GM18519 (cell line): ENCODE measurements at regions not wholly inside any gene's neighbourhood (a gene's known extent, or its start where the extent isn't known, plus 50 kb on each side); places are given as distances from the start of the nearest gene placed in this dataset.
"Not testable (repeated sequence)": the region's sequence is repeated elsewhere in the genome, so short reads cannot be mapped to it uniquely, and the experiment has no call there.

Source experiments
- ATAC-seq: cut with Tn5 transposase; IDR thresholded peaks from one replicate; pipeline ENCODE4 v1.9.1; 2021; ENCODE audit warnings: mild to moderate bottlenecking, moderate library complexity; ENCODE audit not compliant: unreplicated experiment, low FRiP score

- ATAC-seq = no peak
Observed at GRCh38 chr16:46519063-46519462, 102.1 kb downstream of the SHCBP1 start.

- ATAC-seq = no peak
Observed at GRCh38 chr16:46496701-46497100, 124.5 kb downstream of the SHCBP1 start.

DNA sequence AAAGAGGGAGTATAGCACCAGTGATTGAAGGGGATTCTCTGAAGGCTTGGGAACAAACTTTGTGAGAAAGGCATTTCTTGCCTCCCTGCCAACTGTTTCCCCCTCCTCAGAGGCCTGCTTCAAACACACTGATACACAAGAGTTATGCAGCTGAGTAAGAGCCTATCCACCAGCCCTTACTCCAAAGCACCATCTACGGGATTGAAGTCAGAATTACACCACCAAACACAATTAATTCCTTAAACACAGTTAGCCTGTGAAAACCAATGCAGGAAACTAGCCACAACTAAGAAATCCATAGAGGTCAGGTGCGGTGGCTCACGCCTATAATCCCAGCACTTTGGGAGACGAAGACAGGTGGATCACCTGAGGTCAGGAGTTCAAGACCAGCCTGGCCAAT lies 138.3 kb downstream of the SHCBP1 start:
- no peak for ATAC-seq

DNA sequence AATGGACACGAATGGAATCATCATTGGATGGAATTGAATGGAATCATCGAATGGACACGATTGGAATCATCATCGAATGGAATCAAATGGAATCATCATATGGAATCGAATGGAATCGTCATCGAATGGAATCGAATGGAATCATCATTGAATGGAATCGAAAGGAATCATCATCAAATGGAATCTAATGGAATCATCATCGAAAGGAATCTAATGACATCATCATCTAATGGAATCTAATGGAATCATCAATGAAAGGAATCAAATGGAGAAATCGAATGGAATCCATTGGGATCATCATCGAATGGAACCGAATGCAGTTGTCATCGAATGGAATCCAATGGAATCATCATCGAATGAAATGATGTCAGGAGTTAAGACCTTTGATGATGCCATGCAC lies 154.9 kb downstream of the SHCBP1 start:
- ATAC-seq = no peak

- ATAC-seq = not testable (repeated sequence)
Observed at GRCh38 chr16:46454801-46455200, 166.4 kb downstream of the SHCBP1 start.

DNA sequence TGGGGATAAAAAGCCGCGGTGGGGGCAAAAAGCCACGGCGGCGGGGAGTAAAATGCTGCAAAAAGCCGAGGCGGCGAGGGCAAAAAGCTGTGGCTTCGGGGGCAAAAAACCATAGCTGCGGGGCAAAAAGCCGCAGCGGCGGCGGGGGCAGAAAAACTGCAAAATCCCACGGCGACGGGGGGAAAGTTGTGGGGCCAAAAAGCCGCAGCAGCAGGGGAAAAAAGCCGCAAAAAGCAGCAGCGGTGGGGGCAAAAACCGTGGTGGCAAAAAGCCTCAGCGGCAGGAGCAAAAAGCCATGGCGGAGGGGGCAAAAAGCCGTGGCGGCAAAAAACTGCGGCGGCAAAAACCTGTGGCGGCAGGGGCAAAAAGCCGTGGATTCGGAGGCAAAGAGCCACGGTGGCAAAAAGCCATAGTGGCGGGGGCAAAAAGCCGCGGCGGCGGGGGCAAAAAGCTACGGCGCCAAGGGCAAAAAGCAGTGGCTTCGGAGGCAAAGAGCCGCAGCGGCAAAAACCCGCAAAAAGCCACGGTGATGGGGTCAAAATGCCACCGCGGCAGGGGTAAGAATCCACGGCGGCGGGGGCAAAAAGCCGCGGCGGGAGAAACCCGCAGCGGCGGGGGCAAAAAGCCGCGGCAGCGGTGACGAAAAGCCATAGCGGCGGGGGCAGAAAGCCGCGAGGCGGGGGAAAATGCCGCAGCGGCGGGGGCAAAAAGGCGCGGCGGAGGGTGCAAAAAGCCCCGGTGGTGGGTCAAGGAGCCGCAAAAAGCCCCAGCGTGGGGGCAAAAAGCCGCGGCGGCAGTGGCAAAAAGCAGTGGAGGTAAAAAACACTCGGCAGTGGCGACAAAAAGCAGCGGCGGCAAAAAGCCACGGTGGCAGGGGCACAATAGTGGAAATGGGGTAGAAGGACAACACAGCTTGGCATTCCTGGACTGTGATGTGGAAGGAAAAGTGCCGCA lies 192.8 kb downstream of the SHCBP1 start:
- ATAC-seq = no peak

DNA sequence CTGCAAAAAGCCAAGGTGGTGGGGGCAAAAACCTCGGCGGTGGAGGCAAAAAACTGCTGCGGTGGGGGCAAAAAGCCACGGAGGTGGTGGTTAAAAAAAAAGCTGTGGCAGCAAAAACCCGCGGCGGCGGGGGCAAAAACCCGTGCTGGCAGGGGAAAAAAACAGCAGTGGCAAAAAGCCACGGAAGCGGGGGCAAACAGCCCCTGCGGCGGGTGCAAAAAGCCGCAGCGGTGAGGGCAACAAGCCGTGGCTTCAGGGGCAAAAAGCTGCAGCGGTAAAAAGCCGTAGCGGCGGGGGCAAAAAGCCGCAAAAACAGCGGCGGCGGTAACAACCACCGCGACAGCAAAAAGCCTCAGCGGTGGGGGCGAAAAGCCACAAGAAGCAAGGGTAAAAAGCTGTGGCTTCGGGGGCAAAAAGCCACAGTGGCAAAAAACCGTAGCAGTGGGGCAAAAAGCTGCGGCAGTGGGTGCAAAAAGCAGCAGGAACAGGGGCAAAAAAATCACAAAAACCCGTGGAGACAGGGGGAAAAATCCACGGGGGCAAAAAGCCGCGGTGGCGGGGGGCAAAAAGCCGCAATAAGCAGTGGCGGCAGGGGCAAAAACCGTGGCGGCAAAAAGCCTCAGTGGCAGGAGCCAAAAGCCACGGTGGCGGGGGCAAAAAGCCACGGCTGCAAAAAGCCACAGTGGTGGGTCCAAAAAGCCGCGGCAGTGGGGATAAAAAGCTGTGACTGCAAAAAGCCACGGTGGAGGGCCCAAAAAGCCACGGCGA lies 193.7 kb downstream of the SHCBP1 start:
- no peak for ATAC-seq

- ATAC-seq = no peak
Observed at GRCh38 chr16:46426336-46426735, 194.8 kb downstream of the SHCBP1 start.

DNA sequence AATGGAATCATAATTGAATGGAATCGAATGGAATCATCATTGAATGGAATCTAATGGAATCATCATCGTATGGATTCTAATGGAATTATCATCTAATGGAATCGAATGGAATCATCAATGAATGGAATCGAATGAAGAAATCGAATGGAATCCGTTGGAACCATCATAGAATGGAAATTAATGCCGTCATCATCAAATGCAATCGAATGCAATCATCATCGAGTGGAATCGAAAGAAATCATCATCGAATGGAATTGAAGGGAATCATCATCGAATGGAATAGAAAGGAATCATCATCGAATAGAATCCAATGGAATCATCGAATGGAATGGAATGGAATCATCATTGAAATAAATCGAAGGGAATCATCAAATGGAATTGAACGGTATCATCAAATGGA lies 217.2 kb downstream of the SHCBP1 start:
- no peak for ATAC-seq

DNA sequence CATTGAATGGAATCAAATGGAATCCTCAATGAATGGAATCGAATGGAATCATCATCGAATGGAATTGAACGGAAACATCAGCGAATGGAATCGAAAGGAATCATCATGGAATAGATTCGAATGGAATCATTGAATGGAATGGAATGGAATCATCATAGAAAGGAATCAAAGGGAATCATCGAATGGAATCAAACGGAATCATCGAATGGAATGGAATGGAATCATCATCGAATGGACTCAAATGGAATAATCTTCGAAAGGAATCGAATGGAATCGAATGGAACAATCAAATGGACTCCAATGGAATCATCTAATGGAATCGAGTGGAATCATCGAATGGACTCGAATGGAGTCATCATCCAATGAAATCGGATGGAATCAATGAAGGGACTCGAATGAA lies 222.6 kb downstream of the SHCBP1 start:
- not testable (repeated sequence) for ATAC-seq

- not testable (repeated sequence) for ATAC-seq
Observed at GRCh38 chr16:46396883-46397270, 224.3 kb downstream of the SHCBP1 start.

GRCh38 chr16:46396131-46396882 lies 224.9 kb downstream of the SHCBP1 start:
- not testable (repeated sequence) for ATAC-seq

DNA sequence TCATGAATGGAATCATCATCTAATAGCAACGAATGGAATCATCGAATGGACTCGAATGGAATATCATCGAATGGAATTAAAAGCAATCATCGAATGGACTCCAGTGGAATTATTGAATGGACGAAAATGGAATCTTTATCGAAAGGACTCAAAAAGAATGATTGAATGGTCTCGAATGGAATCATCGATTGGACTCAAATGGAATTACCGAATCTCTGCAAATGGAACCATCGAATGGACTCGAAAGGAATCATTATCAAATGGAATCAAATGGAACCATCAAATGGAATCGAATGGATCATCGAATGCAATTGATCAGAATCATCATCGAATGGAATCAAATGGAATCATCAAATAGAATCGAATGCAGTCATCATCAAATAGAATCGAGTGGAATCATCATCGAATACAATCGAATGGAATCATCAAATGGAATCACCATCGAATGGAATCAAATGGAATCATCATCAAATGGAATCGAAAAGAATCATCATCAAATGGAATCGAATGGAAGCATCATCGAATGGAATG lies 225.7 kb downstream of the SHCBP1 start:
- not testable (repeated sequence) for ATAC-seq

DNA sequence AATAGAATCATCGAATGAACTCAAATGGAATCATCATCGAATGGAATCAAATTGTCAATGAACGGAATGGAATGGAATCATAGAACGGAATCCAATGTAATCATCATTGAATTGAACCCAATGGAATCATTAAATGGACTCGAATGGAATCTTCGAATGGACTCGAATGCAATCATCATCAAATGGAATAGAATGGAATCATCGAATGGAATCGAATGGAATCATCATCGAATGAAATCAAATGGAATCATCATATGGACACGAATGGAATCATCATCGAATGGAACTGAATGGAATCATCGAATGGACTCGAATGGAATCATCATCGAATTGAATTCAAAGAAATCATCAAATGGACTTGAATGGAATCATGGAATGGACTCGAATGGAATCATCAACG lies 226.2 kb downstream of the SHCBP1 start:
- ATAC-seq = not testable (repeated sequence)

DNA sequence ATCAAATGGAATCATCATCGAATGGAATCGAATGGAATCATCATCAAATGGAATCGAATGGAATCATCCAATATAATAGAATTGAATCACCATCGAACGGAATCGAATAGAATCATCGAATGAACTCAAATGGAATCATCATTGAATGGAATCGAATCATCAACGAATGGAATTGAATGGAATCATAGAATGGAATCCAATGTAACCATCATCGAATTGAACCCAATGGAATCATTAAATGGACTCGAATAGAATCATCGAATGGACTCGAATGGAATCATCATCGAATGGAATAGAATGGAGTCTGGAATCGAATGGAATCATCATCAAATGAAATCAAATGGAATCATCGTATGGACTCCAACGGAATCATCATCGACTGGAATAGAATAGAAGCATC lies 227.0 kb downstream of the SHCBP1 start:
- ATAC-seq = not testable (repeated sequence)

- ATAC-seq = not testable (repeated sequence)
Observed at GRCh38 chr16:46392930-46393722, 228.1 kb downstream of the SHCBP1 start.

DNA sequence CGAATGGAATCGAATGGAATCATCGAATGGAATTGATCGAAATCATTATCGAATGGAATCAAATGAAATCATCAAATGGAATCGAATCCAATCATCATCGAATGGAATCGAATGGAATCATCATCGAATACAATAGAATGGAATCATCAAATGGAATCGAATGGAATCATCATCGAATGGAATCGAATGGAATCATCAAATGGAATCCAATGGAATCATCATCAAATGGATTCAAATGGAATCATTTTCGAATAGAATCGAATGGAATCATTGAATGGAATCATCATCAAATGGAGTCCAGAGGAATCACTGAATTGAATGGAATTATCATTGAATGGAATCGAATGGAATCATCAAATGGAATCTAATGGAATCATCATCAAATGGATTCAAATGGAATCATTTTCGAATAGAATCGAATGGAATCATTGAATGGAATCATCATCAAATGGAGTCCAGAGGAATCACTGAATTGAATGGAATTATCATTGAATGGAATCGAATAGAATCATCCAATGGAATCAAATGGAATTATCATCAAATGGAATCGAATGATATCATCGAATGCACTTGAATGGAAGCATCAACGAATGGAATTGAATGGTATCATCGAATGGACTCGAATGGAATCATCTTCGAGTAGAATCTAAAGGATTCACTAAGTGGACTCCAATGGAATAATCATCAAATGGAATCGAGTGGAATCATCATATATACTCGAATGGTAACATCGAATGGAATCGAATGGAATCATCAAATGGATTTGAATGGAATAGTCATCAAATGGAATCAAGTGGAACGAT lies 230.3 kb downstream of the SHCBP1 start:
- ATAC-seq = not testable (repeated sequence)

- not testable (repeated sequence) for ATAC-seq
Observed at GRCh38 chr16:46389561-46390041, 231.6 kb downstream of the SHCBP1 start.
